ENCODE measurements at regions not wholly inside any gene's neighbourhood (a gene's known extent, or its start where the extent isn't known, plus 50 kb on each side); places are given as distances from the start of the nearest gene placed in this dataset.

- TF ChIP-seq CTCF (conservative IDR thresholded peaks at IDR 0.05; ENCODE audit: low read depth, low read length) (no peak), EZH2 (IDR thresholded peaks at IDR 0.05; ENCODE audit: low read length, unreplicated experiment) (no peak)
Measured at GRCh38 chr12:126196263-126196662, 1131.0 kb downstream of the AACS start.

Measured in PC-3 (cell line).